ENCODE measurements at regions not wholly inside any gene's neighbourhood (a gene's known extent, or its start where the extent isn't known, plus 50 kb on each side); places are given as distances from the start of the nearest gene placed in this dataset.

DNA sequence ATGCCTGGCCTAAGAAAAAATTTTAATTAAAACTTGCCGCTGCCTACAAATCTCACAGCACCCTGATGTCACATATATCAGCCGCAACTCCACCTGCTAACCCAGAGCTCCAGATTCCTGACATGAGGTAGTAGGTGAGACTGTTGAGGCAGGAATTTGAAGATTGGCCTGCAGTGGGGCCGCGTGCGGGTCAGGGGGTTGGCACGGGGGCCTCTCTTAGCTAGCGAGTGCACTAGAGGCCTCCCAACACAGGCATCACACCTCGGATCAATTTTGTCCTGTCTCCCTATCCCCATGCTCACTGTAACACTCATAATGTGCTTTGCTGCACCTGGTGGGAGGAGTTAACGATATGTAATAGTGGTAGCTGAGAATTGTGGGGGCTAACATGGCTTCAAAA is 349.8 kb downstream of the CDC5L start:
- no peak for TF ChIP-seq TCF7L2 (IDR thresholded peaks at IDR 0.05; ENCODE audit: low read depth, low read length)
- TF ChIP-seq, protein P1, sequence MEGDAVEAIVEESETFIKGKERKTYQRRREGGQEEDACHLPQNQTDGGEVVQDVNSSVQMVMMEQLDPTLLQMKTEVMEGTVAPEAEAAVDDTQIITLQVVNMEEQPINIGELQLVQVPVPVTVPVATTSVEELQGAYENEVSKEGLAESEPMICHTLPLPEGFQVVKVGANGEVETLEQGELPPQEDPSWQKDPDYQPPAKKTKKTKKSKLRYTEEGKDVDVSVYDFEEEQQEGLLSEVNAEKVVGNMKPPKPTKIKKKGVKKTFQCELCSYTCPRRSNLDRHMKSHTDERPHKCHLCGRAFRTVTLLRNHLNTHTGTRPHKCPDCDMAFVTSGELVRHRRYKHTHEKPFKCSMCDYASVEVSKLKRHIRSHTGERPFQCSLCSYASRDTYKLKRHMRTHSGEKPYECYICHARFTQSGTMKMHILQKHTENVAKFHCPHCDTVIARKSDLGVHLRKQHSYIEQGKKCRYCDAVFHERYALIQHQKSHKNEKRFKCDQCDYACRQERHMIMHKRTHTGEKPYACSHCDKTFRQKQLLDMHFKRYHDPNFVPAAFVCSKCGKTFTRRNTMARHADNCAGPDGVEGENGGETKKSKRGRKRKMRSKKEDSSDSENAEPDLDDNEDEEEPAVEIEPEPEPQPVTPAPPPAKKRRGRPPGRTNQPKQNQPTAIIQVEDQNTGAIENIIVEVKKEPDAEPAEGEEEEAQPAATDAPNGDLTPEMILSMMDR (IDR thresholded peaks at IDR 0.05) = no peak
- TF ChIP-seq POLR2AphosphoS5 (IDR thresholded peaks at IDR 0.05; ENCODE audit: low read depth, low read length) = no peak
